GM18519 (cell line): ENCODE measurements at regions not wholly inside any gene's neighbourhood (a gene's known extent, or its start where the extent isn't known, plus 50 kb on each side); places are given as distances from the start of the nearest gene placed in this dataset.

Experiments
- ATAC-seq: cut with Tn5 transposase; IDR thresholded peaks from one replicate; pipeline ENCODE4 v1.9.1; 2021; ENCODE audit warnings: mild to moderate bottlenecking, moderate library complexity; ENCODE audit not compliant: unreplicated experiment, low FRiP score

DNA sequence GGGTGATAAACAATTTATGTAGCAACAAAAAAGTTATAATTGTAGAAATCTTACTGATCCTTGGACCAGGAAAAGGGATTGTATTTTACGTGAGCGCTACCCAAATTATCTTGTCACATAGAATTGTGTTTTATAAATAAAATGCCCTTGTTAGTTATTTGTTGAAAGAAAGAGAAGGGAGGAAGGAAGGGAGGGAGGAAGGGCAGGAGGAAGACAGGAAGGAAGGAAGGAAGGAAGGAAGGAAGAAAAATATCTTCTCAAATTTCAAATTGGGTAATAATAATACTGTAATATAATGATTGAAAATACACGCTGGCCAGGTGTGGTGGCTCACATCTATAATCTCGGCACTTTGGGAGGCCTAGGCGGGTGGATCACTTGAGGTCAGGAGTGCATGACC lies 206.2 kb upstream of the TLL1 start:
- no peak for ATAC-seq

DNA sequence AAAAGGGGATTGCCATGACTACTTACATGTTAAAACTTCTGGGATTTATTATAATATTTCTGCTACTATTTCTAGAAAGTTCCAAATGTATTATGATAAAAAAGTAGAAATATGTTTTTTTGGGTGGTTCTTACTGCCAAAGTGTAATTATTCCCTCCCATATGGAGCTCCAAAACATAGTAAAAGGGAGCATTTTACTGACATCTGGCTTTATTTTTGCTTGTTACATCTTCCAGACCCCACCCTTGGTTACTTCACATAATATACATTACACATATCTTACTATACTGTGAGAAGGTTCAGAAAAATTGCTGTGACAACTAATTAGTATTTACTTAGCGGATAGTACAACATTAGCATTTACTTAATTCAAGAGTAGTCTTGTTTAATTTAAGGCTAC lies 205.1 kb upstream of the TLL1 start:
- no peak for ATAC-seq

DNA sequence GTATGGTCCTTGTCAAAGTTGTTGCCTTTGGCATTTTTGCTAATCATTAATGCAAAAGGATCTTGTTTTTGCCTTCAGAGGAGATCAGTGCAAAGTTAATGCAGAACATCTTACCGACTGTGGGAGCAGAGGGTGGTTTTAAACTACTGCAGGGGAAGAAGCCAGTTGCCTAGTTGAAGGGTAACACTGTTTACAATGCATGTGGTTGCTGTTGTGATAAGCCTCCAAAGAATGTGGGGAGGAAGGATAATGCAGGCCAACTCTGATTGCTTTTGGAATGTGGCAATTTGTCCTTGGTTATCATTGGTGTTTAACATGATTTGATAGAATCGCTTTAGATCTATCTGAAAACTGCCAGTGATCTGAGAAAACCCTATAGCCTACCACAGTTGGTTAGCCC lies 204.3 kb upstream of the TLL1 start:
- no peak for ATAC-seq

DNA sequence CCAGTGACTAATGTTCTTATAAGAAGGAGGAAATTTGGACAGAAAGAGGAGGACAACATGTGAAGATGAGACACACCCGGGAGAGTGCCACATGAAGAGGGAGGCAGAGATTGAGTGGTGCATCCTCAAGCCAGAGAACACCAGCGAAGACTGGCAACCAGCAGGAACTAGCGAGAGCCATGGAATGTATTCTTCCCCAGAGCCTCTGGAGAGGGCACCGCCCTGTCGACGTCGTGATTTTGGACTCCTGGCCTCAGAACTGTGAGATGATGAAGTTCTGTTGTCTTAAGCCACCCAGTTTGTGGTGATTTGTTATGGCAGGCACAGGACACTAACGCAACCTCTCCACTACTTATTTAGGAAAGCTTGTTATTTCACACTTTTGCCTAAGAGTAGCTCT lies 196.0 kb upstream of the TLL1 start:
- ATAC-seq, result no peak

DNA sequence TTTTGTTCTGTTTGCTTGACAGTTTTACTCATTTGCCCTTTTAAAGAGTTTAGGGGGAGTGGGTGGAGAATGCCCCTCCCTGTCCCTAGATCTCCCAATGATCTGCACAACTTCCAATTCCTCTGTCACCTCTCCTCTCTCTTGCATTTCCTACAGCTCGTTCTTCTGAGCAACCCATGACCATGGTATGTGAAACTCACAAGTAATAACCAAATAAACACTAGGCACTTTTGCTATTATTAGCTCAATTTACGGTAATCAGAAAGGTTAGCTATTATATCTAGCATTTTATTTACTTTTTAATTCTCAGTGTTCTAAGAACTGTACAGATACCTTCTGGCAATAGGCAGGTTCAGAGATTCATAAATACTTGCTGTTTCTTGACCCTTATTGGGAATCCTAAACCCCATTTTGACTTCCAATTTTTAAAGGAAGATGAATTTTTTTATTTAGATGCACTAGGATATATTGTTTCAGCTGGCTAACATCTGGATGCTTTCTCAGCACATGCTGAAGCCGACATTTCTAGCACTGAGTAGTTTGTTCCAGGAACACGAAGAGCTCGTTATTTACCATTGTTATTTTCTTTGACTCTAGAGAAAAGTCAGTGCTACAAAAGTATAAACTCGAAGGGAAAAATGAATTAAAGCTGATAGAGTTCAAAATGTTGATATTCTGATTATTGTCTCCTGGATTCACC lies 194.7 kb upstream of the TLL1 start:
- no peak for ATAC-seq

DNA sequence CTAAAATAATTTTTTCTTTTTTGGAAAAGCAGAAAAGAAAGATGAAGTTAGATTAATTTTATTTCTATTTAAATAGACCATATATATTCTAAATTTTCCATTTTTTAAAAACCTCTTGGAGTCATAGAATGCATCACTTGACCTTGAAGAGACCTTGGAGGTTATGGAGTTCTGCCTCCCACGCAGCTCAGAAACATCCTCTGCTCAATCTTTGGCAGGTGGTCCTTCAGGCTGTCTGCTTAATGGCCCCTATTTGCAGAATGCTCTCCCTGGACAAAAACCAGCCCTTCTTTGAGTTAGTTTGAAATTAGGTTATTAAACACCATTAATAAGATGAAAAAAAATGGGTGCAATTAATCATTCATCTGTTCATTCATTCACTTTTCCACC lies 194.1 kb upstream of the TLL1 start:
- no peak for ATAC-seq

DNA sequence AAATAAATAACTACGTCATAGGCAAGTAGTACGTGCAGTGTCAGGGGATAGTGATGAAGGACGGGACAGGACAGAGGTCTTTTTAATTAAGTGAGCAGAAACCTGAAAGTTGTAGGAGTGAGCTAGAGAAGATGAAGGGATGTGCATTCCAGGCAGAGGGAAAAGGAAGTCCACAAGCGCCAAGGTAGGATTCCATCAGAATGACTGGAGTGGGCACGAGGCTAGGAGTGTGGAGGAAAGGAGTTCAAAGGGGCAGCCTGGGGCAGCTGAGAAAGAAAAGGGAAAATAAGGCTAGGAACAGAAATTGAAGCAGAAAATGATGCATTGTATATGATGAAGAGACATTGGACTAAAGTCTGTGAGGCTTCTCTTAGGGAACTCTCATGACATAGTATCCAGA lies 192.2 kb upstream of the TLL1 start:
- no peak for ATAC-seq

DNA sequence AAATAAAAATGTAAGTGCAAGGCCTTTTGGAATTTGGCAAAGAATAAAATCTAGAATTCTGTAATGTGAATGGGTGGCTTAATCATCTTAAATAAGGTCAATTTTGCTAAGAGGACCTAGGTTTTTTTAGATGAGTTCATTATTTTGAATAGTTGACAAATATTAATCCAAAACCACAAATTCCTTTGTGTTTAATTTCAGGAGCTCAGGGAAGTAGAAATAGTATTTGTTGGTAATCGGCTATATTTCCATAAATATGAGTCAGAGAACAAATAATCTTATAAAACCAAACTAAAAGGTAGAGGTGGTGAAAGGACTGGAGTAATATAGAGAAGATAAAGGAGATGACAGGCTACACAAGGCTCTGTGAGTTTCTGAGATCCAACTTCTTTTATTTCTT lies 190.4 kb upstream of the TLL1 start:
- ATAC-seq, result no peak

DNA sequence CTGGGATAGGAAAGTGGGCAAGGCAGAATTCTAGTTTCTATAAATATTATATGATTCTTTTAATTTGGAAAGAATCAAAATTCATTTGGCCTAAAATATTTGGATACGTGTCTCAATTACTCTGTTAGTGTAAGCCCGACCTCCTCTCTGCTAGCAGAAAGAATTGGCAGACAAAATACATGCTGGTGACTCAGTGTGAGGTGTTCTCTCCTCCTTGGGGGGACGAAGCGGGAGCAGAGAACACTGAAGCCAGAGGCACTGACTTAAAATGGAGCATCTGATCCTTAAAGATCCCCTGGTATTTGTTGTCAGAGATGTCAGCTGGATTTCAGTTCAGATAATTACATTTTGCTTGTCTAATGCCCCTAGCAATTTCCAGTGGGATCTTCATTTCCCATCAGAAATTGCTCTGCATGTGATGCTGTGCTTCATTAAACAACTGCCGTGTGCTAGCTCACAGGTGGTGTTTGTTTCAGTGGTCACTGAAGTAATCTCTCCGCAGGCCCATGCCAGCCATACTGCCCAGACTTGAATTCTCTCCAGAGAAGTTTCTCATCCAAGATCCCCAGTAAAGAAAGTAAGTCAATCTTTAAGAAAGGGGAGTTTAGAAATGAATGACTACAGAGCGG lies 188.7 kb upstream of the TLL1 start:
- no peak for ATAC-seq

DNA sequence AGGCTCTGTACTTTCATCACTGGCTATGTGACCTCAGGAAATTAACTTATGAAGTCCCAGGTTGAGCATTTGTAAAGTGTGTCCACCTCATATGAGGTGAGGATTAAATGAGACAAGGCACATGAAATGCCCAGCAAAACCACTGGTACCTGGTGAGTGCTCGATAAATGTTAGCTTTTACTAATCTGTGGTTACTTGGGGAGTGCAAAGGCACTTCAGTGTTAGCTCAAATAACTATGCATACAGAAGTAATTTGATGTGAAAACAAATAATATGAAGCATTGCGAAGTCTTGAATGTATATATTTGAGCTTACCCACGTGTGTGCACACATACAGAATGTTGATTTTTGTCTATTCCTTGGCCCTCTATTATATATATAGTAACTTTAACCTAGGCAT lies 186.3 kb upstream of the TLL1 start:
- no peak for ATAC-seq

DNA sequence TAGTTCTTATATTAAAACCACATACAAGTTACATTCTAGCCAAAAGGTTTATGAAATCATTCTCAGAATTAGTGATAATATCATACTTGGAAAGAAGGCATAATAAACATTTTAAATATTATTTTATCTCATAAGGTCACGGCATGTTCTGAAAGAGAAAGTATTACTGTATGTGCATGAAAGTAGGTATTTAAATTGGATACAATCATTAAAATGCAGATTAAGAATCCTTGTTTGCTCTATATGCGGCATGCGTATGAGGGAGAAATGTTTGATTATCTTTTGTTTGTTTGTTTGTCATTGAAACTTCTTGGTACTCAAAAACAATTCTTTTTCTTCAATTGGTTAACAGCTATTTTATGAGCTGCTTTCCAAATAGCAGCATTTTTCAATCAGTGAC lies 183.9 kb upstream of the TLL1 start:
- no peak for ATAC-seq

DNA sequence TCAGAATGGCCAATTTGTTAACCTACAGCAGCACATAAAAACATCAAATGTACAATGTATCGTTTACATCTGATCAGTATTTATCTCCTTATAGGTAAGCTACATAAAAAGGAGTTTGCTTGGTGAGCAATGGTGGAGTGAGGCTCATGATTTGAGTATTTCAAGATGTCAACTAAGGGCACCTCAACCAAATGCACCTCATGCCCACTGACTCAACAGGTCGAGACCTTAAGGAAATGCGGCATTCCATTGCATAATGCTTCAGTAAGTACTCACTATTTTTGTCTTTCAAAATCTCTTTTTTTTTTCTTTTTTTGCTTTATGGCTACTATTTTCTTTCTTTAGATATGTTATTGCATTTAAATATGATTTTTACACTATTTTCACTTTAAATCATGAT lies 181.0 kb upstream of the TLL1 start:
- ATAC-seq, result no peak

DNA sequence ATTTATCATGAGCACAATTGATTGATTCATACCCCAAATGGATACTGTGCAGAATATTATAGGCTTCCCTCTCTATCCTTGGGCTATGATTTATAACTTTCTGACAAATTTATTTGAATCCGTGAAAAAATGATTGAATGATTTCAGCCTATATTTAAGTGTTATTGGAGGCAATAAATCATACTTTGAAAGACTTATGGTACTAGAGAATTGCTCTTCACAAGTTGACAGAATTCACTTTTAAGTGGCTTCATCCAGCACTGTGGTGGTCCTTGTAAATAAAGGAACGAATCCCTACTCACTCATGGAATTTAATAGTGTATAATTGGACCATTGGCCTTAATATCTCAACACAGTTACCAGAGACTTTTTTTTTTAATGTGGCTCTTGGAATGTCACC lies 174.8 kb upstream of the TLL1 start:
- no peak for ATAC-seq

DNA sequence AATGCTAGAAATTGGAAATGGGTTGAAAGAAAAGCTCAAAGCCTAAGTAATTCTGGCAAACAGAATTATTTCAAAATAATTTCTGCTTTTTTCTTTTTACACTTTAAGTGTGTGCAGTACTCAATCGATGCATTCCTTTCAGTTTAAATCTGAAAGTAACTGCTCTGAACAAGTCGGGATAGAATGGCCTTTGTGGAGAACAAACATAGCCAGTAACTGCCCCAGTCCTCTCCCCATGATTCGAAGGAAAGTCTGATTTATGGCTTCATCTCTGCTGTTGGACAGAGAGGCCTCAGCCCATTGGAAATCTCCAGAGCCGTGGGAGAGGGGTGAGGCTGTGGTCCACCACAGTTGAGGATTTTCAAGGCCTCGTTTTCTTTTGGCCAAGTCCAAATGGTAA lies 174.0 kb upstream of the TLL1 start:
- no peak for ATAC-seq

DNA sequence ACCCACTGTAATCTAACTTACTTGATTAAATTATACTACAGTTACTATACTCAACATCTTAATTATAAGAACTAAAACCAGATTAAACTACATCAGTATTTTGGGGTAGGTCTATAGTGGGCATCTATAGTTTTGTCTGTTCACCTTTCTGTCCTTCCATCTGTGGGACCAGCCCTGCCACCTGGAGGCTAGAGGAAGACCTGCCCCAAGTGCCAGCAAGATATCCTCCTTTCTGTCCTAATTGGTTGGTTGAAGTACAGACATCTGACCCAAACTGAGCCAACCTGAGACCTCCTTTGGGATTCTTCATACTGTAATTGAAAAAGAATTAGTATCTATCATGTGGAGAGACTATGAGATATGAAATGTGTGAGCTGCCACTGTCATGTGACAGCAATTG lies 172.2 kb upstream of the TLL1 start:
- ATAC-seq, result no peak

DNA sequence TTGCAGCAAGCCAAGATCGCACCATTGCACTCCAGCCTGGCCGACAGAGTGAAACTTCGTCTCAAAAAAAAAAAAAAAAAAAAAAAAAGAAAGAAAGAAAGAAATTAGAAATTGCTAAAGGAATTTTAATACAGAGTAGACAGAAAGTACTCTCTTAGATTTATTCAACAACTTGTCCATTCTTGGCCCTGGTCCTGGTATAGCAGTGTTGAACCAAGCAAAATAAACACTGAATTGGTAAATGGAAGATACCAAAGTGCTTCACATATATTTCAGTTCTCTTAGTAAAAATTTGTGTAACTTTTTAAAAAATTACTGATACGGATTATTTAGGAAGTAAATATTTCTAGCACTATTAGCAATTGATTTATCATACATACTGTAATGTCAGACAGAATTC lies 165.9 kb upstream of the TLL1 start:
- no peak for ATAC-seq

DNA sequence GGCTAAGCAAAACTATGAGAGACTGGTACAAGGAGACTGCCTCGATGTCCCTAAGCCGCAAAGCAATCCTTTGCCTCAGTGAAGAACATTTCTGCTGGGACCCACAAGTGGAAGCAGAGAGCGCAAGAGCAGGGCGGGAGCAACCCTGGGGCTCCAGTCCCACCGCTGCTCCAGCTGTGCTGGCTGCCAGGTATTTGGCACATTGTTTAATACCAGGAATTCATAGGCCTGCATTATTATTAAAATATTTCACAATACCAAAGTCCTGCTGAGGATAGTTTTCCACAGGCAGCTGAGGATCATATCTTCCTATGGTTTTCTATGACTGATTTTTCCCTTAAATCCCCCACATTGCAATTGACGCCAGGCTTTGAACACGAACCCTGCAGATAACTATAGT lies 163.5 kb upstream of the TLL1 start:
- ATAC-seq, result no peak

DNA sequence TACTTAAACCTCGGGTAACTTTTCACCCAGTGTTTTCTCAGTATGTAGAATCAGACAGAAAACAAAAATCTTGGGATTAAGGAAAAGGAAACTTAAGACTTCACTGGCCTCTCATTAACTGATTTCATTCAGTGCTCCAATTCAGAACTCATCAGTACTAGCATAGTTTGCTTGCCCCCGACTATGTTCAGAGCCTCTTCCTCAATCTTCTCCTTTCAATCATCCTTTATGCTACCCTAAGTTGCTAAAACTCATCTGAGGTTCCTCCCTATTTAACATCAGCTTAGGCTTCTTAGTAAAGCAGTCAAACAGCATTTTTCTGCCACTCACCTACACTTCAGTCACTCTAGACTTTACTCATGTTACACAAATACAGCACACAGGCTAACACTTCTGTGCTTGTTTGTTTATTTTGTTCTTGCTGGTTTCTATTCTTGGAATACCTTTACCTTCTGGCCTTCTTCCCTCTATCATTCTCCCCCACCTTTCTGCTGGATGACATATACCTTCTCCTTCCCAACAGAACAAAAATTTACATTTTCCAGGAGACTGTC lies 163.0 kb upstream of the TLL1 start:
- ATAC-seq, result no peak

DNA sequence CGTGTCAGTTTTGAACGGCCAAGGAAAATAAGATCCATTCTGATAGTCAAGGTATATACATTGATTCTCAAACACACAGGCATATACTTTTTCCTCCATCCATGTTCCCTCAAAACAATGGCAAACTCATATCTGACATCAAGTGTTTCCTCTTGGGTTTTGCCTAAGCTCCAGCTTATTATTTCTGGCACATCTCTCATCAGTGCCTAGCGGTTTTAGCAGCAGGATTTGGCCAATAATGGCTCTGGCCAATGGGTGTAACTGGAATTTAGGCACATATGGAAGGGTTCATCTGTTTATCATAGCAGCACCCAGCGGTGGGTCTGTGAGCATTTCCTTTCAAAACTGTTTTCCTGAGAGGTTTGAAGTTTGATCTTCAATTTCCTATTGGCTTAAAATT lies 161.6 kb upstream of the TLL1 start:
- no peak for ATAC-seq

DNA sequence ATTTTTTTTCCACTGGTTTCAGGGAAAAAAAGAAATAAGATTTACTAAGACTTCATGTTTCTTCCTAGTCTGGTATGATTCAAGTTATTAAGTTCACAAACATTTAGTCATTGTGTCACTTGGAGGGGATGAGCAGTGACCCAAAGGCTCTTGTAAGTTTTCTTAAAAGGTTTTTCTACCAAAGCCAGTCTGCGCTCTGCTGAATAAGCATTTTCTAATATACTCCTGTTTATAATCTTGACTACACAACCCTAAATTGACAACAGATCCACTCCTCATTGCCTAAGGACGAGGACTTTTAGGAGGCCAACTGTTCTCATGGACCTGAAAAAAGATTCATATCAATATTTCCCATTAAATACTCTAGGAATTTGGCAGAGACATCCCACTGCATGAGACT lies 161.1 kb upstream of the TLL1 start:
- no peak for ATAC-seq

DNA sequence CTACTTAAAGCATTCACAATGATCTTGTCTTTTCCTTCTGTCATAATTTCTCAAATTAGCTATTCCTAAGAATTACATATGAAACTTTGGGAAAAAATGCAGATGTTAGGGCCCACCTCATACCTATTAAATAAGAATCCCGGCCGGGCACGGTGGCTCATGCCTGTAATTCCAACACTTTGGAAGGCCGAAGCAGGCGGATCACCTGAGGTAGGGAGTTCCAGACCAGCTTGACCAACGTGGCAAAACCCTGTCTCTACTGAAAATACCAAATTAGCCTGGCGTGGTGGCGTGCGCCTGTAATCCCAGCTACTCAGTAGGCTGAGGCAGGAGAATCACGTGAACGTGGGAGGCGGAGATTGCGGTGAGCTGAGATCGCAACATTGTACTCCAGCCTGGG lies 158.4 kb upstream of the TLL1 start:
- ATAC-seq, result no peak

DNA sequence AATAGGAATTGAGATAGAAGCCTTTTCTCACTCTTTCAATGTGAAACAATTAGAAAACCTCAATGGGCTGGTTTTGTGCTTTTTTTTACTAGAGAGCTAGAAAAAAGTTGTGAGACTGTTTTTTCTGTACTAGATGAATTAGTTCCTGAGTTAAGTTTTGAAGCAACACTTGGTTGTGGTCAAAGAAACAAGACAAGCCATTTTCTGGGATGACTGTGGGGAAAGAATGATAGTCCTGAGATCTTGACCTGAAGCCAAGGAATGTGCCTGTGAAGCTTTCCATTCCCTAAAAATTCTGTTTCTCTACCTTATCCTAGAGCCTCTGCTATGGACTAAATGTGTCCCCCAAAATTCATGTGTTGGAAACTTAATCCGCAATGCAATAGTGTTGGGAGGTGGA lies 157.8 kb upstream of the TLL1 start:
- ATAC-seq, result no peak
